ENCODE measurements at regions not wholly inside any gene's neighbourhood (a gene's known extent, or its start where the extent isn't known, plus 50 kb on each side); places are given as distances from the start of the nearest gene placed in this dataset.

GRCh38 chr1:22371408-22371807 is 80.2 kb upstream of the ZBTB40 start:
- in situ Hi-C loops (cut with MboI; ENCODE audit: low sequenced_read_pairs) = no loop called here

GRCh38 chr1:22373252-22373651 is 78.4 kb upstream of the ZBTB40 start:
- in situ Hi-C loops (cut with MboI; ENCODE audit: low sequenced_read_pairs) = no loop called here

GRCh38 chr1:22374001-22374400 is 77.7 kb upstream of the ZBTB40 start:
- in situ Hi-C loops (cut with MboI; ENCODE audit: low sequenced_read_pairs) = no loop called here

GRCh38 chr1:22375601-22376000 is 76.0 kb upstream of the ZBTB40 start:
- in situ Hi-C loops (cut with MboI; ENCODE audit: low sequenced_read_pairs) = no loop called here

GRCh38 chr1:22376001-22376400 is 75.7 kb upstream of the ZBTB40 start:
- in situ Hi-C loops (cut with MboI; ENCODE audit: low sequenced_read_pairs) = no loop called here

GRCh38 chr1:22376546-22376945 is 75.1 kb upstream of the ZBTB40 start:
- in situ Hi-C loops (cut with MboI; ENCODE audit: low sequenced_read_pairs) = no loop called here

- in situ Hi-C loops (cut with MboI; ENCODE audit: low sequenced_read_pairs) = no loop called here
Observed at GRCh38 chr1:22376976-22377375, 74.7 kb upstream of the ZBTB40 start.

- in situ Hi-C loops (cut with MboI; ENCODE audit: low sequenced_read_pairs) = no loop called here
Observed at GRCh38 chr1:22379566-22379965, 72.1 kb upstream of the ZBTB40 start.

GRCh38 chr1:22380024-22380785 is 71.4 kb upstream of the ZBTB40 start:
- in situ Hi-C loops (cut with MboI; ENCODE audit: low sequenced_read_pairs) = no loop called here

GRCh38 chr1:22383526-22384294 is 67.9 kb upstream of the ZBTB40 start:
- in situ Hi-C loops (cut with MboI; ENCODE audit: low sequenced_read_pairs) = no loop called here

- in situ Hi-C loops (cut with MboI; ENCODE audit: low sequenced_read_pairs) = no loop called here
Observed at GRCh38 chr1:22385537-22385936, 66.1 kb upstream of the ZBTB40 start.

GRCh38 chr1:22386774-22387173 is 64.9 kb upstream of the ZBTB40 start:
- in situ Hi-C loops (cut with MboI; ENCODE audit: low sequenced_read_pairs) = no loop called here

- in situ Hi-C loops (cut with MboI; ENCODE audit: low sequenced_read_pairs) = no loop called here
Observed at GRCh38 chr1:22387919-22388580, 63.6 kb upstream of the ZBTB40 start.

- in situ Hi-C loops (cut with MboI; ENCODE audit: low sequenced_read_pairs) = no loop called here
Observed at GRCh38 chr1:22388671-22389450, 62.8 kb upstream of the ZBTB40 start.

GRCh38 chr1:22393587-22393986 is 58.1 kb upstream of the ZBTB40 start:
- in situ Hi-C loops (cut with MboI; ENCODE audit: low sequenced_read_pairs) = no loop called here

- in situ Hi-C loops (cut with MboI; ENCODE audit: low sequenced_read_pairs) = no loop called here
Observed at GRCh38 chr1:22398656-22399420, 52.8 kb upstream of the ZBTB40 start.

- in situ Hi-C loops (cut with MboI; ENCODE audit: low sequenced_read_pairs) = loop anchor here (25.0 kb wide), 2 partner anchors 262 to 1162 kb away; partner anchors contain the start of gene WNT4
Observed at GRCh38 chr1:22399421-22400091, 52.1 kb upstream of the ZBTB40 start.

All from HL-60/S4 (cell line).